Inflammatory macrophage treated with lipopolysaccharide for 4 hours (primary cell): ENCODE measurements at regions not wholly inside any gene's neighbourhood (a gene's known extent, or its start where the extent isn't known, plus 50 kb on each side); places are given as distances from the start of the nearest gene placed in this dataset.
"Not testable (repeated sequence)": the region's sequence is repeated elsewhere in the genome, so short reads cannot be mapped to it uniquely, and the experiment has no call there.

Experiments
- DNase-seq: peaks from one replicate; pipeline ENCODE4 v3.0.0-alpha.2; 2020

DNA sequence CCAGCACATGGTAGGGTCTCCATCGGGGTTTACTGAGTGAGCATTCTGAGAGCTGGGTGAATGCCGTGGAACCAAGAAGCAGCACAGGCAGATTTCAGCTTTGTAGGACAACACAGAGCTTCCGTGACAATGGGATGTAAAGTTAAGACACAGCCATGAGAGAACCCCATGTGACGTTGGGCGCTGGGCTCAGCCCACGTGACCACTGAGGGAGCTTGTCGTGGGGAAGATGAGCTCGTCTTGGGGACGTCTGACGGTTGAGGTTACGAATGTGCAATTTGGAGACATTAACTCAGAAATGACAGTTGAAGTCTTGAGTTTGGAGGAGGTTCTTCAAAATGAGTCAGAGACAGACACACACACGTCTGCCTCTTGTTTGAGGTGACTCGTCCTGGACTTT, 51.5 kb upstream of the MUC20 start:
- peak; percentile 65 for DNase-seq

GRCh38 chr3:195668131-195668766, 52.5 kb upstream of the MUC20 start:
- DNase-seq, result not testable (repeated sequence)

DNA sequence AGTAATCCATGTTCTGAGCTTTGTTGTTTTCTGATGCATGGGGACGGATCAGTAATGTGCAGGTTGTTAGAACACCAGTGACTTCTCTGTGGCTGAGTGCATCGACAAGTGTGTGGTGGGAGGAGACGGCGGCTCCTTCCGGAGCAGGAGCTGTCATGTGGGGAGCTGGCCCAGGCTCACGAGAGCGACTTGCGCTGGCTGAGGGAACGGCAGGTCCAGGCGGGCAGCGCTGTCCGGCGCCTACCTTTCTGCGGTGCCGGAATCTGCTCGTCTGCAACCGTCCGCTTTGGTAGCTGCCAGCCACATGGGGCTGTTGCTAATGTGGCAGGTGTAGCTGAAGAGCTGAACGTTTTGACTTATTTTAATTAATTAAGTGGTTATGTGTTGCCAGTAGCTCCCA, 55.5 kb upstream of the MUC20 start:
- DNase-seq, result not testable (repeated sequence)

DNA sequence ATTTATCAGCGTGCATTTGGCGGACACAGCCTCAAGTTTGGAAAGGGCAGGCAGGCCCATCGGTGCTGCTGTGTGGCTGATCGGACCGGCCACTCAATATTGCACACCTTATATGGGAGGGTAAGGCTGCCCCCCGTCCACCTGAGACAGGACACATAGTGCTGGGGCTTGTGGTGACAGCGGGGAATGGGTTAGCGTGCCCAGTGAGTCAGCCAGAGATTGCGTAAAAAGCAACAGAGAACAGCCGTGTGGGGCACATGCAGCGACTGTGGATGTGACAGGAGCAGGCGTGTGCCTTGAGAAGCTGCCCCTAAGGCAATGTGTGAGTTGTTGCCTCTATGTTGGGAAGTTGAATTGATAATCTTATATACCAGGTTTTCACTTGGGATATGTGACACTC, 56.6 kb upstream of the MUC20 start:
- DNase-seq, result peak; percentile 38

DNA sequence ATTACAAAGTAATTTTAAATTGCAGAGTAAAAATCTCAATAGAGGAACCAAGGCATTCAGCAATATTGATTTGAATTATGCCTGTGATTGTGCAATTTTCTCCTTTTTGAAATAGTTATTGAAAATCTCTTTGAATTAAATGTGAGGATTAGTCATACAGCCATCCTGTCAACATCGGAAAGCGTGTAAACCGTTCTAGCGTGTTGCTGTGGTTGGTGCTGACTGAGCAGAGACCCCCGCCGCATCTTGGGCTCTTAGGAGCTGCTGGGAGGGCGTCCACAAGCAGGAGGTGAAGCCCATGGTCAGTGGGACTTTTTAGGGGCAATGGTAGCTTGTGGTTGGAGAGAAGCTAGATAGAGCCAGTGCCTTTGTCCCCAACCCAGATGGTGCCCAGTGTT, 61.6 kb upstream of the MUC20 start:
- DNase-seq, result not testable (repeated sequence)

GRCh38 chr3:195658381-195659135, 62.2 kb upstream of the MUC20 start:
- not testable (repeated sequence) for DNase-seq

GRCh38 chr3:195657475-195658372, 63.1 kb upstream of the MUC20 start:
- DNase-seq, result peak; percentile 91

DNA sequence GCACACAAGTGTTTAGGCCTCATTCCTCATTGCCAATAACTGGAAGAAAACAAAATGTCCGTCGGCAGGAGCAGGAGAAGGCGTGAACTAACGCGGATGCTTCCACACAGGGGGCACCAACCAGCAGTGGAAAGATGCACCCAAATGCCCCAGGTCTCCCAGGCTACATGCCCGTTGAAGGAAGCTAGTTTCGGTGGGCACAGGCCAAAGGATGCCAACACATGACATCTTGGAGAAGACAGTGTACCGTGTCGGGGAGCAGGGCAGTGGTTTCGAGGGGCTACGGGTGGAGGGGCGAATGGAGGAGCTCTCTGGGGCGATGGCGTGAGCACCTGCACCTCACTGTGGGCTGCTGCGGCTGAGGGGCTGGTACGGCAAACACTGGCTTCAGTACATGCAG, 64.7 kb upstream of the MUC20 start:
- DNase-seq, result not testable (repeated sequence)

GRCh38 chr3:195654746-195655145, 66.0 kb upstream of the MUC20 start:
- not testable (repeated sequence) for DNase-seq

DNA sequence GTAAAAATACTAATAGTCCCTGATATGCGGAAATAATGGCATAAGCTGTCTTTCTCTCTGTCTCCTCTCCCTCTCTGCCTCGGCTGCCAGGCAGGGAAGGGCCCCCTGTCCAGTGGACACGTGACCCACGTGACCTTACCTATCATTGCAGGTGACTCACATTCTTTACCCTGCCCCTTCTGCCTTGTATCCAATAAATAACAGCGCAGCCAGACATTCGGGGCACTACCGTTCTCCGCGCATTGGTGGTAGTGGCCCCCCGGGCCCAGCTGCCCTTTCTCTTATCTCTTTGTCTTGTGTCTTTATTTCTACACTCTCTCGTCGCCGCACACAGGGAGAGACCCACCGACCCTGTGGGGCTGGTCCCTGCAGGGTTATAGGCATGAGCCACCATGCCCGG, 66.6 kb upstream of the MUC20 start:
- not testable (repeated sequence) for DNase-seq

DNA sequence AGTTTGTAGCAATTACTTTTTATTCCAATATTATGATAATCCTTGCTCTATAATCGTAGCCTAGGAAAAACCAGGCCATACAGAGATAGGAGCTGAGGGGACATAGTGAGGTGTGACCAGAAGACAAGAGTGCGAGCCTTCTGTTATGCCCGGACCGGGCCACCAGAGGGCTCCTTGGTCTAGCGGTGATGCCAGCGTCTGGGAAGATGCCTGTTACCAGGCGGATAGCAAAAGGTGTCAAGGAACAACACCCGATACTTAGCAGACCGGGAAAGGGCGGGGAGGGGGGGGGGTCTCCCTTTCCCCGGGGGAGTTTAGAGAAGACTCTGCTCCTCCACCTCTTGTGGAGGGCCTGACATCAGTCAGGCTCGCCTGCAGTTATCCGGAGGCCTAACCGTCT, 67.1 kb upstream of the MUC20 start:
- peak; percentile 19 for DNase-seq

DNA sequence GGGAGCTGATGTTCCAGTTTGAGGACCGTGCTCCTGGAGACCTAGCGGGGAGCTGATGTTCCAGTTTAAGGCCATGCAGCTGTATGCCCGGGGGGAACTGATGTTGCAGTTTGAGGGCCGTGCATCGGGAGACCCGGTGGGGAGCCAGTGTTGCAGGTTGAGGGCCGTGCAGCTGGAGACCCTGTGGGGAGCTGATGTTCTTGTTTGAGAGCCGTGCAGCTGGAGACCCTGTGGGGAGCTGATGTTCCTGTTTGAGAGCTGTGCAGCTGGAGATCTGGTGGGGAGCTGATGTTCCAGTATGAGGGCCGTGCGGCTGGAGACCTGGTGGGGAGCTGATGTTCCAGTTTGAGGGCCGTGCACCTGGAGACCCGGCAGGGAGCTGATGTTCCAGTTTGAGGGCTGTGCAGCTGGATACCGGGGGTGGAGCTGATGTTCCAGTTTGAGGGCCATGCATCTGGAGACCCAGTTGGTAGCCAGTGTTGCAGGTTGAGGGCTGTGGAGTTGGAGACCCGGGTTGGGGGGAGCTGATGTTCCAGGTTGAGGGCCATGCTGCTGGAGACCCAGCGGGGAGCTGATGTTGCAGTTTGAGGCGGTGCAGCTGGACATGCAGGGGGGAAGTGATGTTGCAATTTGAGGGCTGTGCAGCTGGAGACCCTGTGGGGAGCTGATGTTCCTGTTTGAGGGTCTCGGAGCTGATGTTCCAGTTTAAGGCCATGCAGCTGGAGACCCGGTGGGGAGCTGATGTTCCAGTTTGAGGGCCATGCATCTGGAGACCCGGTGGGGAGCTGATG, 64.4 kb upstream of the APOD start:
- DNase-seq, result not testable (repeated sequence)

DNA sequence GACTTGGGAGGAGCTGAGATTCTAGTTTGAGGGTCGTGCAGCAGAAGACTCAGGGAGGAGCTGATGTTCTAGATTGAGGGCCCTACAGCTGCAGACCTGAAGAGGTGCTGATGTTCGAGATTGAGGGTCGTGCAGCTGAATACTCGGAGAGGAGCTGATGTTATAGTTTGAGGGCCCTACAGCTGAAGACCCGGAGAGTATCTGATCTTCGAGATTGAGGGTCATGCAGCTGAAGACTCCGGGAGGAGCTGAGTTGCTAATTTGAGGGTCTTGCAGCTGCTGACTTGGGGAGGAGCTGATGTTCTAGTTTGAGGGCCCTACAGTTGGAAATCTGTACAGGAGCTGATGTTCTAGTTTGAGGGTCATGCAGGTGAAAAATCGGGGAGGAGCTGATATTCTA, 62.1 kb upstream of the APOD start:
- DNase-seq, result not testable (repeated sequence)

- DNase-seq, result not testable (repeated sequence)
These were observed 59.5 kb upstream of the APOD start for GRCh38 chr3:195643245-195643644.

- not testable (repeated sequence) for DNase-seq
These were observed 58.6 kb upstream of the APOD start for GRCh38 chr3:195642311-195642710.

DNA sequence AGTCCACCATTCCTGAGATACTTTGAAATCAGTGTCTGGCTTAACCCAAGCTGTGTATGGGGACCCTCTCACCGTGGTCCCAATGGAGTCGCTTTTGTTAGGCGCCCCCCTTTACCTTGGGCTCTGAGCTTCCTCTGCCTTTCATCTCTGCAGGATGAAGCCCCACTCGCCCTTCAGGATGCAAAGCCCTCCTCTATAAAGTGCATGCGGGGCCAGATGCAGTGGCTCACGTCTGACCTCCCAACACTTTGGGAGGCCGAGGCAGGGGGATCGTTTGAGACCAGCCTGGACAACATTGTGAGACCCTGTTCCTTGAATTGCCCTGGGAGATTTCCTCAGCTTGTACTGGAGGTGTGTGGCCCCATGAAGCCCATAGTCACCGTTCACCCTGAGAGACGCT, 54.7 kb upstream of the APOD start:
- not testable (repeated sequence) for DNase-seq

DNA sequence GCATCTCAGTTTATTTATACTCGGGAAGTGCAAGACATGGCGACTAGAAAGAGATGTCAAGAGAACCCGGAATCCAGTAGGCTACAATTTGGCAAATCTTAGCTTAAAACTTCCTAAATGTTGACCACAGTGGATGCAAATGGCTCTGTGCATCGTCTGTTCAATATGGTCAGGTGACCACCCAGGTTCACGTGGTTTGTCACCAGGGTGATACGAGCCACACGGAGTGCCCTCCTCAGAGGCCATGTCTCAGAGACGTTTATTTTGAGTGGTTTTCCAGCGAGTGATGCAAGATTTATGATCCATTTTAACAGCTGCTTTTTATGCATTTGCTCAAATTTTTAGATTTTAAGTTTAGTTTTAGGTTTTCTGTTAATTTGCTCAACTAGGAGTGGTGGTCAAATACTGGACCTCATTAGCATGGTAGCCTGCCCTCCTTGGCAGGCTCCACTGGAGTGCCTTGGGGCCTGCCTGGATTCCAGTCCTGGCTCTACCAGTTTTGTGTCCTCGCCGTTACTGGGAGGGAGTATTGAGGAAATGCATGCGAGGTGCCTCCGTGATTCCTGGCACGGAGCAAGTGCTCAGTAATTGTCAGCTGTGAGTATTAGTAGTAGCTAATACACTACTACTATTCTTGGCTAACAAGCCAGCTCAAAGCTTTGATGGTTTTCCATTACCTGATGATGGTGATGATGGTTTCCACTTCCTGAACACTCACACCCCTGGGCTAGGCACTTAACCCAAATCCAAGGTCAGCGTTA, 53.9 kb upstream of the APOD start:
- DNase-seq, result not testable (repeated sequence)

DNA sequence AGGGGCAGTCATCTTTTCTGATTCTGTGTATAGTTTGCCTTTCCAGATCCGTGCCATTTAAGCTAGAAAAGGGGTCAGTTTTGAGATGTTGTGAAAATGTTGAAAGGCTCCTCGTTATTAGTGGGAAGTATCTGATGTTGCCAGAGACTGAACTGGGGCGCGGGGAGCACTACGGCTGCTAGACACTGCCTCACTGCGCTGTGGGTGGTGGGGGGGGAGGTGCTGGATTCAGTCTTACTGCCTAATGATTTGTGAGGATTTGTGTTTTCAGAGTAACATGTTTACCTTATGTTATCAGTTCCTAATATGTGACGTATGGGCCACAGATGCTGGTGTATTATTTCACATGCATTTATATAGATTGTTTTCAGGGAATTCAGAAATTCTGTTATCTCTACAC, 53.3 kb upstream of the APOD start:
- DNase-seq, result not testable (repeated sequence)

GRCh38 chr3:195635898-195636685, 52.4 kb upstream of the APOD start:
- not testable (repeated sequence) for DNase-seq

DNA sequence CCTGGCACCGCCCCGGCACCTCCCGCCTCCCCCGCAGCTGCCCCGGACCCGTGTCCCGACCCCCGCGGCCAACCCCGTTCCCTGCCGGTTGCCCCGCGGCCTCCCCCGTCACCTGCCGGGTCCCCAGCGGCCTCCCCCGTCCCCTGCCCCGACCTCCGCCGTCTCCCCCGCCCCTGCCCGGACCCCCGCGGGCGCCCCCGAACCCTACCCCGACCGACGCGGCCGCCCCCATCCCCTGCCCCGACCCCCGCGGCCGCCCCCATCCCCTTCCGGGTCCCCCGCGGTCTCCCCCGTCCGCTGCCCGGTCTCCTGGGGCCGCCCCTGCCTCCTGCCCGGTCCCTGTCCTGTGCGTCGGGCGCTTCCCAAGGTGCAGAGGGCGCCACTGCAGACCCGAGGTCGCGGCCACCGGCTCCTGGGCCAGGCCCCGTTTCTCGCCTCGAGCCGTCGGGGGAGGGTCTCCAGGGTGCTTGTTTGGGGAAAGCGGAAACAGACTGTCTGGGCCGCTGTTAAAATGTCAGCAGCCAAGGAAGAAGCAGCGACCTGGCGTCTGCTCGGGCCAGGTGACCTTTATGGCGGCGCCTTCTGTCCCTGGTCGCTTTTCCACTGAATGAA, 51.6 kb upstream of the APOD start:
- not testable (repeated sequence) for DNase-seq
